Muscle layer of colon (tissue), 2 donors: ENCODE measurements at regions not wholly inside any gene's neighbourhood (a gene's known extent, or its start where the extent isn't known, plus 50 kb on each side); places are given as distances from the start of the nearest gene placed in this dataset.

Experiments
- H3K27ac ChIP-seq: one replicate; pipeline ENCODE4 v1.7.0; 2013; ENCODE audit warnings: low read depth, mild to moderate bottlenecking, low read length, moderate library complexity
- H3K27me3 ChIP-seq, 2 donors: one replicate each; pipeline ENCODE4 v1.7.0; 2013; ENCODE audit warnings: low read length in 2 of 2, mild to moderate bottlenecking in 2 of 2; ENCODE audit not compliant: insufficient read depth in 2 of 2, control insufficient read depth in 1 of 2
- H3K36me3 ChIP-seq: one replicate; pipeline ENCODE4 v1.7.0; 2013; ENCODE audit warnings: mild to moderate bottlenecking, low read length; ENCODE audit not compliant: insufficient read depth
- H3K4me1 ChIP-seq: one replicate; pipeline ENCODE4 v1.7.0; 2013; ENCODE audit warnings: mild to moderate bottlenecking, low read length; ENCODE audit not compliant: insufficient read depth
- H3K4me3 ChIP-seq, 2 donors: one replicate each; pipeline ENCODE4 v1.7.0; 2013; ENCODE audit warnings: low read length in 2 of 2, low read depth in 1 of 2, mild to moderate bottlenecking in 1 of 2, moderate library complexity in 1 of 2
- H3K9ac ChIP-seq: one replicate; pipeline ENCODE4 v1.7.0; 2013; ENCODE audit warnings: low read length
- H3K9me3 ChIP-seq: one replicate; pipeline ENCODE4 v1.7.0; 2013; ENCODE audit warnings: mild to moderate bottlenecking, low read length
- donor health status: abdominal sarcoma.
- donor health status: Adenocarcinoma of cecum.

- no peak overlapping the region for H3K27ac ChIP-seq
- no peaks in the 10 kb centered on the region for H3K4me1 ChIP-seq
- no peaks in the 10 kb centered on the region for H3K36me3 ChIP-seq
Measured at GRCh38 chr9:14383294-14383693, 69.4 kb upstream of the NFIB start.

GRCh38 chr9:14380061-14380836 lies 66.3 kb upstream of the NFIB start:
- Histone ChIP-seq H3K36me3 (no peaks in the 10 kb centered on the region), H3K4me3 (no peak overlapping the region), H3K9ac (no peak overlapping the region), H3K9me3 (no peaks in the 10 kb centered on the region), H3K27ac (no peak overlapping the region), H3K4me1 (no peaks in the 10 kb centered on the region), H3K27me3 (no peaks in the 10 kb centered on the region)

More at GRCh38 chr9:14383294-14383693, 69.4 kb upstream of the NFIB start:
- no peaks in the 10 kb centered on the region for H3K27me3 ChIP-seq
- no peak overlapping the region for H3K9ac ChIP-seq
- H3K9me3 ChIP-seq, result no peaks in the 10 kb centered on the region
- no peak overlapping the region for H3K4me3 ChIP-seq

GRCh38 chr9:14379280-14379679 lies 65.3 kb upstream of the NFIB start:
- Histone ChIP-seq H3K4me1 (peaks cover 2% of the 10 kb centered on the region), H3K36me3 (no peaks in the 10 kb centered on the region), H3K27me3 (no peaks in the 10 kb centered on the region), H3K27ac (no peak overlapping the region), H3K4me3 (no peak overlapping the region), H3K9ac (no peak overlapping the region), H3K9me3 (no peaks in the 10 kb centered on the region)

- Histone ChIP-seq H3K27ac (peak overlapping the region; percentile 57), H3K36me3 (no peaks in the 10 kb centered on the region), H3K27me3 (no peaks in the 10 kb centered on the region), H3K4me1 (peaks cover 25% of the 10 kb centered on the region), H3K9me3 (no peaks in the 10 kb centered on the region), H3K4me3 (no peak overlapping the region), H3K9ac (no peak overlapping the region)
Measured at GRCh38 chr9:14373706-14374105, 59.8 kb upstream of the NFIB start.

- H3K4me3 ChIP-seq, result no peak overlapping the region
- H3K27me3 ChIP-seq, result no peaks in the 10 kb centered on the region
- no peak overlapping the region for H3K9ac ChIP-seq
- no peaks in the 10 kb centered on the region for H3K9me3 ChIP-seq
- H3K27ac ChIP-seq, result peak overlapping the region; percentile 57
- H3K36me3 ChIP-seq, result no peaks in the 10 kb centered on the region
- peaks cover 25% of the 10 kb centered on the region for H3K4me1 ChIP-seq
Measured at GRCh38 chr9:14373336-14373666, 59.4 kb upstream of the NFIB start.

- no peaks in the 10 kb centered on the region for H3K27me3 ChIP-seq
- H3K4me1 ChIP-seq, result peaks cover 25% of the 10 kb centered on the region
- no peaks in the 10 kb centered on the region for H3K36me3 ChIP-seq
- no peaks in the 10 kb centered on the region for H3K9me3 ChIP-seq
- no peak overlapping the region for H3K4me3 ChIP-seq
- H3K27ac ChIP-seq, result peak overlapping the region; percentile 57
- H3K9ac ChIP-seq, result no peak overlapping the region
Measured at GRCh38 chr9:14372437-14373335, 58.7 kb upstream of the NFIB start.

GRCh38 chr9:14369011-14369410 lies 55.1 kb upstream of the NFIB start:
- no peaks in the 10 kb centered on the region for H3K36me3 ChIP-seq
- peaks cover 45% of the 10 kb centered on the region for H3K4me1 ChIP-seq
- H3K9me3 ChIP-seq, result no peaks in the 10 kb centered on the region
- no peaks in the 10 kb centered on the region for H3K27me3 ChIP-seq
- no peak overlapping the region for H3K27ac ChIP-seq
- no peak overlapping the region for H3K4me3 ChIP-seq
- no peak overlapping the region for H3K9ac ChIP-seq

GRCh38 chr9:14366076-14366475 lies 52.1 kb upstream of the NFIB start:
- Histone ChIP-seq H3K9ac (no peak overlapping the region), H3K9me3 (no peaks in the 10 kb centered on the region), H3K36me3 (no peaks in the 10 kb centered on the region), H3K27ac (peak overlapping the region; percentile 61), H3K4me1 (peaks cover 46% of the 10 kb centered on the region), H3K4me3 (peak overlapping the region in 1 of 2 donors; percentile 13), H3K27me3 (no peaks in the 10 kb centered on the region)

GRCh38 chr9:14365670-14366069 lies 51.7 kb upstream of the NFIB start:
- H3K27me3 ChIP-seq, result no peaks in the 10 kb centered on the region
- H3K27ac ChIP-seq, result peak overlapping the region; percentile 61
- H3K36me3 ChIP-seq, result no peaks in the 10 kb centered on the region
- H3K4me1 ChIP-seq, result peaks cover 46% of the 10 kb centered on the region
- no peak overlapping the region for H3K9ac ChIP-seq
- H3K4me3 ChIP-seq, result peak overlapping the region in 1 of 2 donors; percentile 13
- H3K9me3 ChIP-seq, result no peaks in the 10 kb centered on the region
